H1 (cell line): ENCODE measurements at regions not wholly inside any gene's neighbourhood (a gene's known extent, or its start where the extent isn't known, plus 50 kb on each side); places are given as distances from the start of the nearest gene placed in this dataset.

Experiments
- RAD21 ChIP-seq, 2 experiments: IDR thresholded peaks in 1 of 2; conservative IDR thresholded peaks in 1 of 2; 2 replicates each; pipeline ENCODE4 v1.6.1; 2011; ENCODE audit warnings: low read depth in 2 of 2, low read length in 2 of 2, improper control_type of control experiment in 1 of 2, inconsistent platforms in 1 of 2, mild to moderate bottlenecking in 1 of 2, moderate library complexity in 1 of 2

DNA sequence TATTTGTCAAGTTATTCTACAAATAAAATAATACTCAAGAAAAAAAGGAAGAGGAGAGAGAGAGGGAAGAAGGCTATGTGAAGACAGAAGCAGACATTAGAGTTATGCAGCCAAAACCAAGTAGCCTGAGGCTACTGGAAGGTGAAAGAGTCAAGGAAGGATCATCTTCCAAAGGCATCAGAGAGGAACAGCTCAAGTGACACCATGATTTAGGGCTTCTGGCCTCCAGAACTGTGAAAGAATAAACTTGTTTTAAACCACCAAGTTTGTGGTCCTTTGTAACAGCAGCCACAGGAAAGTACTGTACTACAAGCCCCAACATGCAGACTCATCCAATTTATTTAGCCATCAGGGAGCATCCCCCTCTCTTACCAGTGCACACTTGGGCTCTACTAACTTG is 788.5 kb upstream of the LRRTM1 start (continued):
- no peak for TF ChIP-seq RAD21 (IDR thresholded peaks at IDR 0.05 in 1 of 2, conservative IDR thresholded peaks at IDR 0.05 in 1 of 2; ENCODE audit: low read depth in 2 of 2, low read length in 2 of 2)
